ENCODE measurements at regions not wholly inside any gene's neighbourhood (a gene's known extent, or its start where the extent isn't known, plus 50 kb on each side); places are given as distances from the start of the nearest gene placed in this dataset.

- no peaks in the 10 kb centered on the region for H3K9me3 ChIP-seq
- TF ChIP-seq, protein P1, sequence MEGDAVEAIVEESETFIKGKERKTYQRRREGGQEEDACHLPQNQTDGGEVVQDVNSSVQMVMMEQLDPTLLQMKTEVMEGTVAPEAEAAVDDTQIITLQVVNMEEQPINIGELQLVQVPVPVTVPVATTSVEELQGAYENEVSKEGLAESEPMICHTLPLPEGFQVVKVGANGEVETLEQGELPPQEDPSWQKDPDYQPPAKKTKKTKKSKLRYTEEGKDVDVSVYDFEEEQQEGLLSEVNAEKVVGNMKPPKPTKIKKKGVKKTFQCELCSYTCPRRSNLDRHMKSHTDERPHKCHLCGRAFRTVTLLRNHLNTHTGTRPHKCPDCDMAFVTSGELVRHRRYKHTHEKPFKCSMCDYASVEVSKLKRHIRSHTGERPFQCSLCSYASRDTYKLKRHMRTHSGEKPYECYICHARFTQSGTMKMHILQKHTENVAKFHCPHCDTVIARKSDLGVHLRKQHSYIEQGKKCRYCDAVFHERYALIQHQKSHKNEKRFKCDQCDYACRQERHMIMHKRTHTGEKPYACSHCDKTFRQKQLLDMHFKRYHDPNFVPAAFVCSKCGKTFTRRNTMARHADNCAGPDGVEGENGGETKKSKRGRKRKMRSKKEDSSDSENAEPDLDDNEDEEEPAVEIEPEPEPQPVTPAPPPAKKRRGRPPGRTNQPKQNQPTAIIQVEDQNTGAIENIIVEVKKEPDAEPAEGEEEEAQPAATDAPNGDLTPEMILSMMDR (IDR thresholded peaks at IDR 0.05; ENCODE audit: low read depth, low read length), result no peak
- no peak for DNase-seq
- H3K4me1 ChIP-seq, result peaks cover 3% of the 10 kb centered on the region; the same call in 1 of the 2 replicates
- no peaks in the 10 kb centered on the region for H3K36me3 ChIP-seq
- no peak overlapping the region for H3K4me3 ChIP-seq (ENCODE audit: low read depth, low read length)
- no peaks in the 10 kb centered on the region for H3K27me3 ChIP-seq
Observed at GRCh38 chr6:113301651-113302050, 555.5 kb upstream of the MARCKS start.

- no peak for DNase-seq
- no peaks in the 10 kb centered on the region for H3K36me3 ChIP-seq
- TF ChIP-seq, protein P1 (IDR thresholded peaks at IDR 0.05; ENCODE audit: low read depth, low read length), result no peak
- H3K4me1 ChIP-seq, result peaks cover 3% of the 10 kb centered on the region; the same call in 1 of the 2 replicates
- H3K27me3 ChIP-seq, result no peaks in the 10 kb centered on the region
- H3K9me3 ChIP-seq, result no peaks in the 10 kb centered on the region
- H3K4me3 ChIP-seq (ENCODE audit: low read depth, low read length), result no peak overlapping the region
Observed at GRCh38 chr6:113304116-113304515, 553.0 kb upstream of the MARCKS start.

GRCh38 chr6:113306552-113307145 lies 550.5 kb upstream of the MARCKS start:
- no peaks in the 10 kb centered on the region for H3K36me3 ChIP-seq
- TF ChIP-seq, protein P1 (IDR thresholded peaks at IDR 0.05; ENCODE audit: low read depth, low read length), result peak; percentile 76
- no peaks in the 10 kb centered on the region for H3K9me3 ChIP-seq
- peak; percentile 53 for DNase-seq
- H3K4me3 ChIP-seq (ENCODE audit: low read depth, low read length), result no peak overlapping the region
- no peaks in the 10 kb centered on the region; the same call in 1 of the 2 replicates for H3K4me1 ChIP-seq
- H3K27me3 ChIP-seq, result no peaks in the 10 kb centered on the region

DNA sequence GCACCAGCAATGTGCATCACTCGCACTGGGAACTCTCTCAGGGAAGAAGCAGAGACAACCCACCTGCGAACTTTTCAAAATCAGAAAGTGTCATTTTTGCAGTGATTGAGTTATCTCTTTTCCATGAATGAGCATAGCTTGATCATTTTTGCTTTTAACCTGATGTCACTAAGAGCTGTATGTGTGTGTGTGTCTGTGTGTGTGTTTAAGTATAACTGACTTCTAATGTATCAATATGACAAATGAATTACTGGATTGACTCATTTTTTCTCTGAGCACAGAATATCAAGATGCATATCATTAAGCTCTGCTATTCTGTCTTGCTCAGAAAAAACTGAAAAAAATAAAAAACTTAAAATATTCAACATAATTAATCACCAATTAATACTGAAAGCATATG lies 548.9 kb upstream of the MARCKS start:
- no peaks in the 10 kb centered on the region; the same call in 1 of the 2 replicates for H3K4me1 ChIP-seq
- no peaks in the 10 kb centered on the region for H3K27me3 ChIP-seq
- no peak for DNase-seq
- TF ChIP-seq, protein P1 (IDR thresholded peaks at IDR 0.05; ENCODE audit: low read depth, low read length), result no peak
- H3K36me3 ChIP-seq, result no peaks in the 10 kb centered on the region
- no peaks in the 10 kb centered on the region for H3K9me3 ChIP-seq
- H3K4me3 ChIP-seq (ENCODE audit: low read depth, low read length), result no peak overlapping the region

DNA sequence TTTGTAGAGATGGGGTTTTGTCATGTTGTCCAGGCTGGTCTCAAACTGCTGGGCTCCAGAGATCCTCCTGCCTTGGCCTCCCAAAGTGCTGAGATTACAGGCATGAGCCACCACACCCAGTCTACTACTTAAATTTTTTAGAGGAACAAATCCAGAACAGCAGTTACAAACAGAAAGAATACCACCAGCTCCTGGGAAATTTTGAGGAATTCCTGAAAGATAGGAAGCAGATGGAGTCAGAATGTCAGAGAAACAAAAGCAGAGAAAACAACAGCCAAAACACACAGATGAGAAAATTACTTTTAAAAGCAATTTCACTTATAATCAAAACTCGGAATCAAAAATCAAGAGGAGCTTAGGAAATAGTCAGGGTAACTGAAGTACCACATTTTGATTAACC lies 543.3 kb upstream of the MARCKS start:
- Histone ChIP-seq H3K4me1 (peaks cover 10% of the 10 kb centered on the region), H3K36me3 (no peaks in the 10 kb centered on the region), H3K27me3 (no peaks in the 10 kb centered on the region), H3K9me3 (no peaks in the 10 kb centered on the region), H3K4me3 (ENCODE audit: low read depth, low read length) (no peak overlapping the region)
- no peak for DNase-seq
- TF ChIP-seq, protein P1 (IDR thresholded peaks at IDR 0.05; ENCODE audit: low read depth, low read length), result no peak

- no peaks in the 10 kb centered on the region for H3K9me3 ChIP-seq
- peaks cover 10% of the 10 kb centered on the region for H3K4me1 ChIP-seq
- no peaks in the 10 kb centered on the region for H3K27me3 ChIP-seq
- no peak for DNase-seq
- TF ChIP-seq, protein P1 (IDR thresholded peaks at IDR 0.05; ENCODE audit: low read depth, low read length), result no peak
- no peak overlapping the region for H3K4me3 ChIP-seq (ENCODE audit: low read depth, low read length)
- H3K36me3 ChIP-seq, result no peaks in the 10 kb centered on the region
Observed at GRCh38 chr6:113315165-113315564, 542.0 kb upstream of the MARCKS start.
